ENCODE measurements at regions not wholly inside any gene's neighbourhood (a gene's known extent, or its start where the extent isn't known, plus 50 kb on each side); places are given as distances from the start of the nearest gene placed in this dataset.
"Not testable (repeated sequence)": the region's sequence is repeated elsewhere in the genome, so short reads cannot be mapped to it uniquely, and the experiment has no call there.

DNA sequence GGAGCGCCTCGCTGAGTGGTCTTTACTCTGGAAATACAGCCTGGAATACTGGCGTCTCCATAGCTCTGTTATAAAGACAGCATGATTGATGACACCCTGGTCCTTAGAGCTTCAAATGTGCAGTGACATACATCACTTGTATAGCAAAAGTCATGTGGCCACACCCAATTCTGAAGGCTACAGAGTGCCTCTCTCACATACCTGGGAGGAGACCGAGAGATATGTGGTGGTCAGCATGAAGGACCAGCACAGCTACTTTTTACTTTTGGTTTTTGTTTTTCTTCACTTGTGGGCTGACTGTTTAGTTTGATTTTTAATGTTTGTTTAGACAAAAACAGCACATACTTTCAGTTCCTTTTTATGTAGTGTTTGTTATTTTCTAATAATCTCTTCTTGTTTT, 938.5 kb upstream of the SOX11 start:
- no peak for DNase-seq

DNA sequence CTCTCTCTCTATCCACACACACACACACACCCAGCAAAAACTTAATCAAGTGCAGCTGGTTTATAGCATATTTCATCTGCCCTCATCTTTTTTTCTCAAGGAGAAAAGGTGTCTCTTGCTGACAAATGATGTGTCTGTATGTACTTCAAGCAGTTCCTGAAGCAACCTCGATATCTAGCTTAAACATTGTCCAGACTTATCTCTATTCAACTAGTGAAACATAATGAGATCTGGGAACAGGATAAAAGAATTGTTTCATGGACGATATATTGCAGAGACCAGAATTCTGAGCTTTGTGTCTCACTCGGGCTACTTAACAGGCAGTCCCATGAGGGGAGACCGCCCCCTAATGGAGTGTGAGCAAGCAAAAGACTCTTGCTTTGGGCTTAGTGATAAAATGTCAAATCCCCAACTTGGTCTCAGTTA, 929.2 kb upstream of the SOX11 start:
- peak; percentile 9 for DNase-seq

DNA sequence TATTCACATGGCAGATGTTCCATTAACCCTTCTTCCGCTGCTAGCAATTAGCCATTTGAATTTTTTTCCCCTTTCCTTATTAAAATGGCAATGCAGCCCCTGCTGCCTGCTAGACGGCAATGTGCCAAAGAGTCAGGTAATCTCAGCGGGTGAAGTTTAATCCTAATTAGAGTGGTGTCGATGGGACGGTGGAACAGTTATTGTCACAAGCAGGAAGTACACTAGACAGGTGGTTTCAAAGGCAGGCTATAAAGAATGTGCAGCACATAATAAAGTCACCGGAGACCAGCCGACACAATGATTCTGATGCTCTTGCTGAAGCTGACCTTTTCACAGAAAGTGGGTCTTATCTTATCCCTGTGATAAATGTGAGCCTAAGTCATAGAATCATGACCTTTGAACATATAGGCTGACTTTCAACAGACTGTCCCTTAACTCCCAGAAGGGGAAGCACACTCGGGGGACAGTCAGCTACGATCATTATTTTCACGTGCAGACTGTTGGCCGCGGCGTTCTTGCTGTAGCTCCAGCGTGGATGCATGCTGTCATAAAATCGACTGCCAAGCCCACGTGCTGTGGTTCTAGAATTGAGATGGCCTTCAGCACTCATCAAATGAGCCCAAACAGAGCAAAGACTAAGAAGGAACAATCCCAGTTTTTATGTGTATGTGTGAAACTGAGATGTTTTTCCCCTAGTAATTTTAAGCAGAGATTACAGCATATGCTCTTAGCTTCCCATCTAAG, 926.2 kb upstream of the SOX11 start:
- DNase-seq: peak; percentile 54

DNA sequence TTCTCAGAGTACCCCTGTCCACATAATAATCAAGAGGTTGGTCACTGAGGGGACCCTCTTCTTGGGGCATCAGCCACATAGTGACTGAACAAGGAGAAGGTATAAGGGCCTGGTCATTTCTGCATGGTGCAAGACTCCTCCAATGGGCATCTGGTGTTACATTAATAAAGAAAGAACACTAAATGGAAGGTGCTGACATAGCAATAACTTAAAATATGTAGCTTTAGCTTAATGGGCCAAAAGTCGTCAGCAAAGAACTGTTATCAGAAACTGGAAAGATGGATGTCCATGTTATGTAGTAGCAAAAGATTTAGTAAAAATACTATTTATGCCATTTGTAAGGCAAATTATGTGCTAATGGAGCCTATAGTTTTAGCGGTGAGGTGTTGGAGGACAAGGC, 916.5 kb upstream of the SOX11 start:
- no peak for DNase-seq

DNA sequence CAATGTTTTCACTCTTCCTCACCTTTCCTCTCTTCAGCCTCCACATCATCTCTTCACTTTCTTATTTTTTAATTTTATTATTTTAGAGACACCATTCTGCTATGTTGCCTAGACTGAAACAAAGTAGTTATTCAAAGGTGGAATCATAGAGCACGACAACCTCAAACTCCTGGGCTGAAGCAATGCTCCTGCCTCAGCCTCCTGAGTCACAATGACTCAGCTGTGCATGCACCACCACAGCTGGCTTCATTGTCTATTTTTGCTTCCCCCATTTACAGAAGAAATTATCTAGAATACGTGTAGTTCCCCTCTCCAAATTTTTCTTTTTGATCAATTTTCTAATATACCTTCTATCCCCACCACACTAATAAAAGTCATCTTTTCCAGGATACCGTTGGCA, 911.5 kb upstream of the SOX11 start:
- DNase-seq: no peak

DNA sequence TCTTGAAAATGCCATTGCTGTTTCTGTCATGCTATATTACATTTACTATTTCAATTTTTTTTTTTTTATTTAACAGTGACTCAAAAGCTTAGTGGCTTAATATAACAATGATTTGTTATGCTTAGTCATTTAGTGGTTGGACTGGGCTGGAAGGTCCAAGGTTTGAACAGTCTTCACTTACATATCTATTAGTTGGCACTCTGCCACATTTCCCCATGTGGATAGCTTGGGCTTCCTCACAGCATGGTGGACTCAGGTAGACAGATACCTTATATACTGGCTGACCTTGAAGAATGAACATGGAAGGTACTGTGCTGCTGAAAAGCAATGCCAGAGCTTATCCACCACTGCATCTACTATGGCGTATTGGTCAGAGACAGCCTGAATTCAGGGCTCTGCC, 909.5 kb upstream of the SOX11 start:
- DNase-seq: no peak

DNA sequence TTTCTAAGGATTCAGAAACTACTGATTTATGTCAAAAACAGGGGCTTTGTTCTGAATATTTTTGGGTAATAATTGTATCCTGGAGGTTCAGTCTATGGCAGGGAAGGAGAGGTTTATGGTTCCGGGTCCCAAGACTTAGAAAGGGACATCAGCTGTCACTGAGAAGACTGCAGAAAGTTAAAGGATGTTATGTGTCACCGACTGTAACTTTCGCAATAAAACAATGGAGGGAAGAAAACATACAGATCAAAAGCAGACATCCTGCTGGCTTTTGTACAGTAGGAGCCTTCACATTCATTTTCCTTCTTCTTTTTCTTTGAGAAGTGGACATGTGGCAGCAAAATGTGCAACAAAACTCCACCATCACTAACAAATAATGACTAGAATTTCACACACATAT, 900.7 kb upstream of the SOX11 start:
- no peak for DNase-seq

DNA sequence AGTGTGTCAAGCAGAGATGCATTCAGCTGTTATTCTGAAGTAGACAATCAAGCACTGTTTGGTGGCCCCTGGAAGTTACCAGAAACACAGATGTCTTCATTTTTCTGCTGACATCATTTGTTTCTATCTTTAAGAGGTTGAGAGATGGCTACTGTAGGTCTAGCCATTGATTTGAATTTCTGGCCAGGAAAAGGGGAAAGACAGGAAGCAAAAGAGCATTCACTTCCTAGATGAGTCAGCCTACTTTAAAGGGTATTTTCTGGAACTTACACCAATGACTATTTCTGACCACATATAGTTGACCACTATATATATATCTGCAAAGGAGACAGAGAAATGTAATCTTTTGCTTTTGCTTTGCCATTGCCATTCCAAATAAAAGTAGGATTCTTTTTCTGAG, 900.1 kb upstream of the SOX11 start:
- DNase-seq: no peak

DNA sequence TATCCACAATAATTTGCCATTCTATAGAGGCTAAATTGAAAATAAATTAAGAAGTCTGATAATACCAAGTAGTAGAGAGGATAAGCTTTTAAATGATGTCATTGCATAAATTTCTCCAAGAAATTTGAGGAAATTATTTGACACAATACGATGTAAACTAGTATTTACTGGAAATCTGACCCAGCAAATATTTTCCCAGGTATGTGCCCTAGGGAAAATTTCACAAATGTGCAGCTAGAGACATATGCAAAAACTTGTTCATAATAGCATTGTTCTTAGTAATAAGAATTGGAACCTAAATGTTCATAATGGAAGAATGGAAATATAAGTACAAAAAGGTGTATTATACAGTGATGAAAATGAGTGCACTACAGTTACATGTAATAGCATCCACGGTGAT, 888.8 kb upstream of the SOX11 start:
- DNase-seq: no peak

DNA sequence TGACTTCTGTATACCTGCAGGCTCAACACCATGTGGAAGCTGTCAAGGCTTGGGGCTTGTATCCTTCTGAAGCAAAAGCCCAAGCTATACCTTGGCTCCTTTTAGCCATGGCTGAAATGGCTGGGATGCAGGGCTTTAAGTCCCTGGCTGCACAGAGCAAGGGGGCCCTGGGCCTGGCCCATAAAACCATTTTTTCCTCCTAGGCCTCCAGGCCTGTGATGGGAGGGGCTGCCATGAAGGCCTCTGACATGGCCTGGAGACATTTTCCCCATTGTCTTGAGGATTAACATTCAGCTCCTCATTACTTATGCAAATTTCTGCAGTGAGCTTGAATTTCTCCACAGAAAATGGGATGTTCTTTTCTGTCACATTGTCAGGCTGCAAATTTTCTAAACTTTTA, 878.0 kb upstream of the SOX11 start:
- DNase-seq: not testable (repeated sequence)

DNA sequence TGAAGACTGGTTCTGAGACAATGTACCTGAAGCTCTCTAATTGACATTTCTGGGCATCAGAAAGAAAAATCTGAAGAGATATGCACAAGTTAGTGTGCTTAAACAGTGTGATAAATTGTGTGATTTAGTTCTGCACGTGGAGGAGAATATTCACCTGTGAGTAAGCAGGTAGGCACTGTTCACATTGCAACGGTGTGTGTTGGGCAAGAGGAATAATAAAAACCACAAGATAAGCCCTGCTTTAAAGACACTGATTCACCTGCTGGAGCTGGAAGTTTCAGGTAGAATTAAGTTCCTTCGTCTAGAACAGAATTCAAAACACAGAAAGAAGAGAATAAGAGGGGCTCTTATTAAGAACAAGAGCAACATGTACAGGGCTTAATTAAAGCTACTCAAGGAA, 864.3 kb upstream of the SOX11 start:
- no peak for DNase-seq

DNA sequence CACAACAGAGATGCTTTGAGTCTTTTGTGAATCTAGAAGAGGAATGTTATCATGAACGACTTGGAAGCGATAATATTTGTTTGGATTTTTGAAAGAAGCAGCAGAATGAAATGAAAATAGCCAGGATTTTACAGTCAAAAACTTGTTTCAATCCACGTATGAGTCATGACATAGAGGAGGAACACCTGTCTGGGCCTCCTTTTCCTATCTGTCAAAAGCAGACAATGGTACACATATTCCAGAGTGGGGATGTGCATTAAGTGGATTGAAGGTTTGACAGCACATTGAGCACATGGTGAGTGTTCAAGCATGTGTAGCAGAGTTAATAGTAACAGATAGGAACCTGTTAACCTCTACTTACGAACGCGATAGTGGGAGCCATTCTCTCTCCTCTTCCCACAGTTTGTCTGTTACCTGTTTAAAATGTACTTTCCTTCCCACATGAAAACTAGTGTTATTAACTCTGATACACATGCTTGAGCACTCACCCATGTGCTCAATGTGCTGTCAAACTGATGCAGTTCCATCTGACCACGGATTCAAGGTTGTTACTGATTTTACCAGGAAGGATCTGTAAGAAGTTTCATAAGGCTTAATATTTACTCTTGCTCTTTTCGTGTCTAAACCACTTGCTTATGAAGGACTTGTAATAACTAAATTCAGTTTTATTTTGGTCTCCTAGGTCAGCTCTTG, 863.4 kb upstream of the SOX11 start:
- no peak for DNase-seq

DNA sequence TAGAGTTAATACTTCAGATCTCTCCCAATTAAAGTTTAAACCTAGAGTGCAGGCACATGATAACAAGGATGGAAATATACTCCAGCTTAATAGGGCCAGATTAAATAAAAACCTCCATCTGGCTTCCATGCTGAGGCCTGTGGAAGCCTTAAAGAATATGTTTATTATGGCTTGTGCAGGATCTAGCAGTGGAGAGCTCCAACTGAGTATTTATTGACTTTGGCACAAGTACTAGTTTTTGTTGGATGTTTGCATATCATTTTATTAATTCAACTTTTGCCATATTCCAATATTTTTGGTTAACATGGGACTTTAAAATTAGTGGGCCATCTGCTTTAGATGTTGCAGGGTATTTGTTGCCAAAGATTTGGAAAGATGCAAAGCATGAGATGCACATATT, 860.4 kb upstream of the SOX11 start:
- DNase-seq: no peak

DNA sequence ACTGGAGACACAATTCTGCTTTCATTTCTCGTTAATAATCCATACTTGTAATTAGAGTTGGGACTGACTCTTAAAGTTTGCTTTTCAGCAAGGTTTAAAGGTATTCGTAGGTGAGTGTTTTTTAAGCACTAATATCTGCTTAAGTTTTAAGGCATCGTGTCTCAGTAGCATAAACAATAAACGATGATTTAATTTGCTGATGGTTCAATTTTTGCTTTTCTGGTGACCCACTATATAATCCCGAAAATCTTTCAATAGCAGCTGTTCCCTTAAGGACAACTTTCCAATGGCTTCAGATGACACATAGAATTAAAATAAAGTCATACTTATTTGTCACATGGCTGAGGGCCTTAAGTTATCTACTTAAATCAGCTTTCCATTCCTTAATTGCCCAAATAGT, 859.5 kb upstream of the SOX11 start:
- DNase-seq: no peak

DNA sequence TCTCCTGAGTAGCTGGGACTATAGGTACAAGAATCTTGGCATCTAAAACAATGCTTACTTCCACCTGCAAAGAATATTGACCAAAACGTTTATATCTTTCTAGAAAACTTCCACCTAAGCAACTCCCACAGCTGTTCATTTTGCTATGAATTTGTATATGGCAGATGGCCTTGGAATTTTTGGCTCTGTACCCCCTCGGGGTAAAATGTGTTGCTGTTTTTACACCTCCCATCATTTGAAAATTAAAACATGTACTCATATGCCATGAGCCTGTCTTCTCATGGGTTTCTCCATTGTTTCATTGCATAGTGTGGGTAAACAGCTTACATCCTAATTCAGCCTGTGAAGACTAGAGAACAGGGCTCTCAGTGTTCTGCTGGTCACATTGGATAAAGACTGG, 853.6 kb upstream of the SOX11 start:
- no peak for DNase-seq

DNA sequence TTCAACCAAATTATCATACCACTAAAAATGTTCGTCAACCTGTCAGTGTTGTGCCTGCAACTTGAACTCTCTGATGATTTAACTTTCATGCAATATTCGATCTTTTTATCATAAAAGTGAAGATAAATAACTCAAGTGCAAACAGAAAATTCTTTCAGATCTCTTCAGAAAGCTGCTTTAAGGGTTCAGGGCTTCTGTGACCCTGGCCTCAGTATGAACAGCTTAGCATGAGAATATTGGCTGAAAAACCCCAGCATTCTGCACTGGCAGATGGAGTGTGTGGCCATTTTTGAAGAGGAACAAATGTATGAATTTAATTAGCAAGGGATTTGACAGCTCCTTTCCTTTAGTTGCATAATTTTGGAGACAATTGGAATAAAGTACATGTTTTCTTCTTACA, 851.4 kb upstream of the SOX11 start:
- DNase-seq: no peak

DNA sequence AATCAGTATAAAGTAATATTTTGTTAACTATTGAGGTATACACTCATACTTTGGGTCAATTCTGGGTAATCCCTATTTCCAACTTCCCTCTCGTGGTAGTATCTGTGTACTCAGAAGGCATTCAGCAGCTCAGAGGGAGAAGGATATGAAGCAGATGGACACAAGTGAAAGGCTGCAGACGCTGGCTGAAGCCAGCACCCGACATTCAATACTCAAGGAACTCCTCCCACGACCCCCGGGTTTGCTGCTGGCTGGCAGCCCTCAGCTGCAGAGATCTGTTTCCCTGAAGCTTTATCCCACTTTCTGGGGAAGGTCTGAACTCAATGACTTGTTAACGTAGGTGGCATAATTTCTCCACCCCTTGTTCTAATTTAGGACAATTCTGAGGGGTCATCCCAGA, 847.3 kb upstream of the SOX11 start:
- DNase-seq: no peak

DNA sequence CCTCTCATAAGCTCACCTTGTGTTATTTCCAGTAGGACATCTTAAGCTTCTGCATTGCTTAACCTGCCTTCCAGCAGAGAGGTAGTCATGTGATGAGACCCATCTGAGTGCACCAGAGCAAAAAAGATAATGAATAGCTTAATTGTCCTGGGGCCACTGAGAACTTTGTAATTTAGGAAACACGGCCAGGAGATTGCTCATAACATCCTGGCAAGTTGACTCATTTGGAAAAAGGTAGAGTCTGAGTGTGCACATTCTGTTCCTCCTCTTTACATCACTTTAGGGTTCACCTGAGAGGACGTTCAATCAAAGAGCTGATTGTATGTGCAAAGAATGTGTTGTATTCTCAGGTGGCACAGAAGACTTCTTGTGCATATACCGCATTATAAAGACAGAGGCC, 830.2 kb upstream of the SOX11 start:
- no peak for DNase-seq

DNA sequence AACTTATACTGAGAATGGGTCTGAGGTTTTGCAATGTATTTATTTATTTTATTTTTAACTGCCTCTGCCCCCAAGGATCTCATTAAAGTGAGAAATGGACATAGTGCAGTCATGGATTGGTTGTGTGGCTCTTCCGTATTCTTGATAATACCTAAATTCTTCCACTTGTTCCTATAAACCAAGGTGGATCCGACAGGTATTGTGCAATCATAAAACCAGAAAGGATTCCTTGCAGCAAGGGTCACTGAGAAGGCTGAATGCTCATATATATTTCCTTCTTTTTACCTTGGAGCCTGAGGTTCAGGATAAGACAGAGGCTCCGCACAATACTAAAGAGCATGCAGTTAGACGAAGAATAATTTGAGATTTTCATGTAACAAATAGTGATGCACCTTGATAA, 826.0 kb upstream of the SOX11 start:
- no peak for DNase-seq

DNA sequence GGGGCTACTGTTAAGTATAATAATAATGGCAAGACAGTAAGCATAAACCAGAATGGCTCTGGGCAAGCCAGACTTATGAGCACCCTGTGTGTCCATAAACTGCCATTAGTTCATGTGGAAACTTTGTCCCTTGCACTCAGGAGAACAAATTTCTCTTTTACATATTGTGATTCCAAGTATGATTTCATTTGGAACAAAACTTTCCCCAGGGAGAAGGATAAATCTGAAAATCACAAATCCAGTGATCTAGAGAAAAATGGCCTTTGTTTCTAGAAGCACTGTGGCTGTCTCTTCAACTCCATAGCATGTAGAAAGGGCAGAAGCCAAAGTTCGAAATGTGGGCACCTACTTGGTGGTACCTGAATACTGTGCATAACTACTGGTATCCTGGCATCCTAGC, 823.7 kb upstream of the SOX11 start:
- no peak for DNase-seq

DNA sequence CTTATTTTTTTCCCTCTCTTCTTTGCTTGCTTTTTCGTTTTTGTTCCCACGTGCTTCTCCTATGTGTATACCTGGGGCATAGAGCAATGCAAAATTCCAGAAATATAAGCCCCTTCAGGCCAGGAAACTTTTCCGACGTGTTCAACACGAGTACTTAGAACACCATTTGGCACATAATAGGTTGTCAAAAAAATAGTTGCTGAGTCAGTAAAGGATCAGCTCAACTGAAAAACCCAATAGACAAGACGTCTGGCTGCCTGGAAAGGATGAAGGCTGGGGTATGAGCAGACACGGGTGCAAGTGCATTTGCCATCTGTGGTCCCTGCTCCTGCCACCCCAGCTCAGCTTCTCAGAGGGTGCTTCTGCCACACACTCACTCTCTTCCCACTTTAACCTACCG, 823.0 kb upstream of the SOX11 start:
- no peak for DNase-seq

DNA sequence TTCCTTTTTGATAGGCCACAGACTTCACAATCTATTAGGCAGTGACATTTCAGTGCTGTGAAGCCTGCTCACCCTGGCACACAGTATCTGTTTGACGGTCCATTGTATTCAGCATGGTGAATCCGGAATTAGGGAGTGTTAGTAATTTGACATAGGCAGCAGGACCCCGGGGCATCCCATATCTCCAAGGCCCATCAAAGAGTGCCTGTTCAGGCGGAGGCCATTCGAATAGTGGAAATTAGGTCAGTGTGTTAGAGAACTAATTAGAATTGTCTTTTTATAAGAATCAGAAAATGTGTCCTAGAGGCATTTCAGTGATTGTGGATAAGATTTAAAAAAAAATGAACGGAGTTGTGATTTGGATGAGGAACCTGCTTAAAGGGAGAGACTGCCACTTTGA, 818.8 kb upstream of the SOX11 start:
- DNase-seq: no peak

DNA sequence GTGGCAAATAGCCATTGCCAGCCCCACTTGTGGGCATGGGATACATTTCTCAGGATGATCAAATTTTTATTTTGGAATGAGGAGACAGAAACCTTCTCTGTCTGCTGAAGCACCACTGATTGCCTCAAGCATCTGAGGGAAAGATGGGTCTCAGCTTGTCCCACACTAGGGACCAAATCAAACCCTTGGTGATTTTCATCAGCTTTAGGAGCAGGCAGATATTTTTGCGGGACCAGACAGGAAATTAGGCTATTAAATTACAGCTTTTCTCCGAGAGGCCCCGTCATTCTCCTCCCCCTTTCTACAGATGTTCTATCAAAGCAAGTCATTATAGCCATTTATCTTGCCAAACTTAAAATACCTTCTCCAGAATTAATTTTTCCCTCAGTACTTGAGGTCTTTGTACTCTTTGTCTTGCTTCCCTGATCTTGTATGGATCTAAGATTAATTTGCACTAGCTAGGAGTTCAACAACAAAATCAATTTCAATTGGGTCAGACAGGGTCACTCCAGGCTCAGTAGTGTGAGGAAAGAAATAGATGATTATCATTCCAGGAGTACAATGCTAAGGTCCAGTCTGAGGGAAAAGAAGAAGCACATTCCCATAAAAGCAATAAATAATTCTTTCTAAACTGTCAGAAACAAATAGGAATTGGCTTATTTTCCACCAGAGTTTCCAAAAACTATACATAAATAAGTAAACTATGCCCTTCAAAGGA, 818.1 kb upstream of the SOX11 start:
- no peak for DNase-seq

DNA sequence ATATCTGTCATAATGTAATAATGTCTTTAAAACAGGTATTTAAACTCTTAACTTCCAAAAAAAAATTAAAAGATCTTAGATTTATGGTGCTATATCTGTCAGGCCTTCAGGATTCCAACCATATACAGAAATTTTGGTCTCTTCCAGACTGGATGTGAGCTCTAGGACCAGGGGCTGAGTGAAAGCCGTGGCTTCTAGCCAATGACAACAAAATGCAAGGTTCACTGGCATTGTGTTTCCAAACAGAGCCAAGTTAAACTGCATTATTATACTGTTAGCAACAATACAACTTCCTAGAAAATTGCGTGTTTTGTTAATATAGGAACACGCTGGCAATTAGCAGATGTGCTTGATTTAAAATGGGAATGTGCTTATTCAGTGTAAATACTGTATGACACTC, 809.8 kb upstream of the SOX11 start:
- DNase-seq: peak; percentile 65
